GM13977 (cell line): ENCODE measurements at regions not wholly inside any gene's neighbourhood (a gene's known extent, or its start where the extent isn't known, plus 50 kb on each side); places are given as distances from the start of the nearest gene placed in this dataset.

ENCODE experiments used
- DNase-seq: peaks from one replicate; pipeline ENCODE4 v3.0.0; 2012; ENCODE audit warnings: low spot score
- in situ Hi-C: fragments of 300-500 bp; cut with MboI; formaldehyde crosslinking; loops from one replicate; pipeline ENCODE4 v1.12.0; 2022; ENCODE audit warnings: low sequenced_read_pairs, low pct_unique_long_range_greater_than_20kb, mixed read lengths, inconsistent platforms; ENCODE audit not compliant: unreplicated experiment
- TF ChIP-seq, protein P1 (sequence below): IDR thresholded peaks from 2 replicates; pipeline ENCODE4 v1.5.1; 2012; ENCODE audit warnings: mild to moderate bottlenecking, control low read depth; ENCODE audit not compliant: insufficient read depth; ENCODE audit errors: extremely low read depth, missing control alignments

DNA sequence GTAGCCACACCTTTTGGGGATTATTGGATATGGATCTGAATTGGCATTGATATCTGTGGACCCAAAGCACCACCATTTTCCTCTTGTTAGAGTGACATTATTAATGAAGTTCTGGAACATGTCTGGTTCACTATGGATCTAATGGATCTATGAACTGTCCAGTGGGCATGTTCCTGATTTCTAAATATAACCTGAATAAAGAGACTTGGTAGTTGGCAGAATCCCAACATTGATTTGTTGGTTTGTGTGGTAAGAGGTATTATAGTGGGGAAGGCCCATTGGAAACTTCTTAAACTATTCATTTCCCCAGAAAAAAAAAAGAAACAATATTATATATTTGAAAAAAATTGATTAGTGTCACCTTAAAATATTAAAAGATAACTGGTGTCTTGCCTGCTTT lies 312.6 kb downstream of the HTR1B start:
- no peak for DNase-seq
- in situ Hi-C loops: no loop called here
- TF ChIP-seq, protein P1, sequence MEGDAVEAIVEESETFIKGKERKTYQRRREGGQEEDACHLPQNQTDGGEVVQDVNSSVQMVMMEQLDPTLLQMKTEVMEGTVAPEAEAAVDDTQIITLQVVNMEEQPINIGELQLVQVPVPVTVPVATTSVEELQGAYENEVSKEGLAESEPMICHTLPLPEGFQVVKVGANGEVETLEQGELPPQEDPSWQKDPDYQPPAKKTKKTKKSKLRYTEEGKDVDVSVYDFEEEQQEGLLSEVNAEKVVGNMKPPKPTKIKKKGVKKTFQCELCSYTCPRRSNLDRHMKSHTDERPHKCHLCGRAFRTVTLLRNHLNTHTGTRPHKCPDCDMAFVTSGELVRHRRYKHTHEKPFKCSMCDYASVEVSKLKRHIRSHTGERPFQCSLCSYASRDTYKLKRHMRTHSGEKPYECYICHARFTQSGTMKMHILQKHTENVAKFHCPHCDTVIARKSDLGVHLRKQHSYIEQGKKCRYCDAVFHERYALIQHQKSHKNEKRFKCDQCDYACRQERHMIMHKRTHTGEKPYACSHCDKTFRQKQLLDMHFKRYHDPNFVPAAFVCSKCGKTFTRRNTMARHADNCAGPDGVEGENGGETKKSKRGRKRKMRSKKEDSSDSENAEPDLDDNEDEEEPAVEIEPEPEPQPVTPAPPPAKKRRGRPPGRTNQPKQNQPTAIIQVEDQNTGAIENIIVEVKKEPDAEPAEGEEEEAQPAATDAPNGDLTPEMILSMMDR: no peak

DNA sequence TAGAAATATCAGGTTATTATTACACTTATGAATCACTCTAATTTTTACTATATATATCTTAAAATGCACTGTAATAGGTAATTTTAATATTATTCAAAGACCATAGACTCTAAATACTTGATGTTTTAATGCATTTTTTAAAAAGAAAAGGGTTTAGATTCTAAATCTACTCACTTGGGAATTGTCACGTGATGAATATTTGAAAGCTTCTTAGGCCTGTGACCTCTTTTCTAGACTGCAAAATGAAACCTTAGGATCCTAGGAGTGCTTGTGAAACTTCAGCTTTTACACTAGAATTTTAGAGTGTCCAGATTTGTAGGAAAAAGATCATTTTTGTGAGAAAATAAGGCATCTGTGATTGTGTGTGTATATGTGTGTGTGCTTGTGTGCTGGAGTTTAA lies 318.0 kb downstream of the HTR1B start:
- TF ChIP-seq, protein P1: no peak
- no peak for DNase-seq

DNA sequence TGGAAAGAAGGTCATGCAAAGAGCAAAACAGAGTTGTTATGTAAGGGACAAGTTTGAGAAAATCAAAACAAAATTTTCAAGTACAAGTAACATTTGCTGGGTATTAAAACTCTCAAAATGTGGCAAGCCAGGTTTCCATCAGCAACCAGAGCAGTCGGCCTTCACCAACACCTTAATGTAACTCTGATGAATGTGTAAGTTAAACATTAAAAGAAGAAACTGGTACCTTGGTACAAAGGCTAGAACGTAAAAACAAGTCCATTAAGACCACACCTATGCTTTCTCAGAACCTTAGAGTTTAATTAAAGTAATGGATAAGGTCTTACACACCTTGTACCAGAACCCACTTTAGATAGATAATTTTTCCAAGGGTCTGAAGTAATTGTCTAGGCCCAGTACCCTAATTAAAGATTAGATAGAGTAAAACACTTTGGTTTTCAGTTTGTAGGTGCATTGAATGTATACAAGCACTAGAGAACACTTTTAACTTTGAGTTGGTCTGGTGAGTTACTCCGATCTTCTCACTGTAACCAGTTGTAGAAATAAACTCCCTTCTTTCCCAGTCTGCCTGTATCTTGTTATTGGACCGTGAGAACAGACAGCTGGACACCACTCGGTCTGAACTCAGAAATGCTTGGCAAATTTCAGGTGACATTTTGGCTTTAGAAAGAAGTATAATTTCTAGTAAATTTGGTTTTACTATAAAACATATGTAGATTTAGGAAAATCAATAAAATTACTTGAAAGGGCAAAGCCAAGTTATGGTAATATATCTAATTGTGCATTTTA lies 319.4 kb downstream of the HTR1B start:
- DNase-seq: no peak
- TF ChIP-seq, protein P1: no peak
- in situ Hi-C loops: no loop called here

More for the DNA sequence above, 318.0 kb downstream of the HTR1B start:
- in situ Hi-C loops: no loop called here

DNA sequence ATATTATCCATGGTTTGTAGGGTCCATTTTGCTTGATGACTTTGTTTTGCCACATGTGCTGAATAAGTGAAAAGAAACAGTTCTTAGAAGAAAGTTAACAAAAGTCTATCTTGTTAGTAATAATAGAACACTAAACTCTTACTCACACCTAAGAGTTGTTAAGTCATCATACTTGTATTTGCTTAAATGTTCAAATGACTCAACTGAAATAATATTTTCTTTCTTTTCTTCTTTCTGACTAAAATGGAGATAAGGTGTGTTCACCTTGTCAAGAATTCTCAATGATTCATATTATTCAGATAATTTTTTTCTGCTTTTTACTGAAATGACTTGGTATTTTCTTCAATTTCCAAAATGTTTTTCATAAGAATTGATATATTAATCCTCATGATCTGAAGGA lies 327.2 kb downstream of the HTR1B start:
- no peak for DNase-seq
- in situ Hi-C loops: no loop called here
- TF ChIP-seq, protein P1: no peak

DNA sequence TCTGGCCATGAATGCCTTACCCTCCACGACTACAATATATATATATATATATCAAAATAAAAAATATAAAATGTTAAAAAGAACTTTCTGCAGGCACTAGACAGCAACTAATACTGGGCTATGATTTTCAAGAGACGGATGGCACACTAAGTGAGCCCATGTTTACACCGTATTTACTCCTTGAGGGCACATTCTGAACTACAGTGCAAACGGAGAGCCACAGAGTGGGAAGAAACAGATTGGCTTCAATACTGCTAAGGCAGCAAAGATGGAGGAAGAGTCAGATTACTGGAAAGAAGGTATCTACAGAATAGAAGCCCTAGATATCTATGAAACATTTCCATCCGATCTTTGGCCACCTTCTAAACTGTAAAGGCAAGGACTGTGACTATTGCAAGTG lies 330.3 kb downstream of the HTR1B start:
- in situ Hi-C loops: no loop called here
- TF ChIP-seq, protein P1: no peak
- DNase-seq: no peak

DNA sequence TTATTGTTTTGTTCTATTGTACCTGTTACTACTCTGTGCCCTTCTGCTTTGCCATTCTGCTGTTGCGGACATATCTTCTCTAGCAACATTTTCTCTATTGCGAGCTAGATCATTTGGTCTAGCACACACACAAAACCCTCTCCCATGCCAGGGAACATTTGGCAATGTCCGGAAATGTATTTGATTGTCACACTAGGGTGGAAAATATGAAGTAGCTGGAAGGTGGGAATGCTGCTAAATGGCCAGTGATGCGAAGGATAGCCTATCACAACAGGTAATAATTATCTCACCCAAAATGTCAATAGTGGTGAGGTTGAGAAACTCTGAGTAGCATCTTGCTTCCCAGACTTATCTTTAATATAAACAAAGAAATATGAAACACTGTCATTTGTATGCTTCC lies 331.9 kb downstream of the HTR1B start:
- TF ChIP-seq, protein P1: no peak
- DNase-seq: no peak
- in situ Hi-C loops: no loop called here
